Activated naive CD8-positive, alpha-beta T cell treated with anti-CD3 and anti-CD28 coated beads, Interleukin-2, amount 10 ng/mL, durations not matched to agents 7 days and 5 days (primary cell): ENCODE measurements at regions not wholly inside any gene's neighbourhood (a gene's known extent, or its start where the extent isn't known, plus 50 kb on each side); places are given as distances from the start of the nearest gene placed in this dataset.

ENCODE experiments used
- ATAC-seq: fragments of 150-1000 bp; cut with Tn5 transposase; one replicate; pipeline ENCODE4 v1.10.0; 2021; ENCODE audit warnings: low read depth, moderate library complexity
- POLR2A ChIA-PET: fragments of 350-600 bp; sonication (Branson Sonifier 250); formaldehyde crosslinking; loops from one replicate; lab custom pipeline; 2021; ENCODE audit warnings: antibody characterized with exemption; lab: Charles Lee
- DNase-seq: peaks from one replicate; pipeline ENCODE4 v3.0.0; 2021
- H3K27ac Mint-ChIP-seq: one replicate; pipeline ENCODE4 v1.8.0; 2022; ENCODE audit warnings: mild to moderate bottlenecking, mixed read lengths
- H3K27me3 Mint-ChIP-seq: one replicate; pipeline ENCODE4 v1.8.0; 2022; ENCODE audit warnings: mild to moderate bottlenecking, moderate library complexity, mixed read lengths
- H3K36me3 Mint-ChIP-seq: one replicate; pipeline ENCODE4 v1.8.0; 2021; ENCODE audit warnings: mild to moderate bottlenecking, mixed read lengths
- H3K4me1 Mint-ChIP-seq: one replicate; pipeline ENCODE4 v1.8.0; 2021; ENCODE audit warnings: mixed read lengths
- H3K4me3 Mint-ChIP-seq: one replicate; pipeline ENCODE4 v1.8.0; 2022; ENCODE audit warnings: mild to moderate bottlenecking, moderate library complexity, mixed read lengths
- H3K9me3 Mint-ChIP-seq: one replicate; pipeline ENCODE4 v1.8.0; 2021; ENCODE audit warnings: mixed read lengths

GRCh38 chr14:98708555-98708954 lies 563.4 kb downstream of the BCL11B start:
- H3K4me3 Mint-ChIP-seq: no peak overlapping the region
- H3K27me3 Mint-ChIP-seq: no peaks in the 10 kb centered on the region
- H3K4me1 Mint-ChIP-seq: peaks cover 31% of the 10 kb centered on the region
- H3K36me3 Mint-ChIP-seq: peaks cover 1% of the 10 kb centered on the region
- POLR2A ChIA-PET: interaction anchor here (0.7 to 1.0 kb wide), 2 partner anchors 347 to 513 kb away, joined by 3 read pairs; no protein-coding TSS in a partner anchor
- DNase-seq (no peak), ATAC-seq (no peak)
- no peak overlapping the region for H3K27ac Mint-ChIP-seq
- H3K9me3 Mint-ChIP-seq: no peaks in the 10 kb centered on the region

GRCh38 chr14:98711453-98711852 lies 560.5 kb downstream of the BCL11B start:
- H3K4me3 Mint-ChIP-seq: peak overlapping the region; percentile 29
- peaks cover 1% of the 10 kb centered on the region for H3K36me3 Mint-ChIP-seq
- POLR2A ChIA-PET: no interaction called here
- peak overlapping the region; percentile 50 for H3K27ac Mint-ChIP-seq
- H3K9me3 Mint-ChIP-seq: no peaks in the 10 kb centered on the region
- no peak for DNase-seq
- H3K27me3 Mint-ChIP-seq: peaks cover 2% of the 10 kb centered on the region
- peaks cover 24% of the 10 kb centered on the region for H3K4me1 Mint-ChIP-seq
- ATAC-seq: peak; percentile 74

- Mint-ChIP-seq H3K4me1 (peaks cover 13% of the 10 kb centered on the region), H3K27ac (no peak overlapping the region), H3K4me3 (no peak overlapping the region), H3K27me3 (peaks cover 2% of the 10 kb centered on the region), H3K36me3 (peaks cover 1% of the 10 kb centered on the region), H3K9me3 (no peaks in the 10 kb centered on the region)
- POLR2A ChIA-PET: no interaction called here
- DNase-seq: no peak
- no peak for ATAC-seq
Observed at GRCh38 chr14:98714626-98715425, 557.2 kb downstream of the BCL11B start.

- peaks cover 7% of the 10 kb centered on the region for H3K4me1 Mint-ChIP-seq
- POLR2A ChIA-PET: no interaction called here
- no peak overlapping the region for H3K27ac Mint-ChIP-seq
- ATAC-seq (no peak), DNase-seq (no peak)
- H3K4me3 Mint-ChIP-seq: no peak overlapping the region
- H3K9me3 Mint-ChIP-seq: no peaks in the 10 kb centered on the region
- H3K36me3 Mint-ChIP-seq: no peaks in the 10 kb centered on the region
- H3K27me3 Mint-ChIP-seq: peaks cover 2% of the 10 kb centered on the region
Observed at GRCh38 chr14:98716133-98716532, 555.9 kb downstream of the BCL11B start.

- POLR2A ChIA-PET: no interaction called here
- no peaks in the 10 kb centered on the region for H3K9me3 Mint-ChIP-seq
- no peaks in the 10 kb centered on the region for H3K36me3 Mint-ChIP-seq
- peaks cover 4% of the 10 kb centered on the region for H3K27me3 Mint-ChIP-seq
- H3K4me3 Mint-ChIP-seq: no peak overlapping the region
- H3K27ac Mint-ChIP-seq: no peak overlapping the region
- peaks cover 2% of the 10 kb centered on the region for H3K4me1 Mint-ChIP-seq
- no peak for DNase-seq
- ATAC-seq: no peak
Observed at GRCh38 chr14:98721061-98721460, 550.9 kb downstream of the BCL11B start.

DNA sequence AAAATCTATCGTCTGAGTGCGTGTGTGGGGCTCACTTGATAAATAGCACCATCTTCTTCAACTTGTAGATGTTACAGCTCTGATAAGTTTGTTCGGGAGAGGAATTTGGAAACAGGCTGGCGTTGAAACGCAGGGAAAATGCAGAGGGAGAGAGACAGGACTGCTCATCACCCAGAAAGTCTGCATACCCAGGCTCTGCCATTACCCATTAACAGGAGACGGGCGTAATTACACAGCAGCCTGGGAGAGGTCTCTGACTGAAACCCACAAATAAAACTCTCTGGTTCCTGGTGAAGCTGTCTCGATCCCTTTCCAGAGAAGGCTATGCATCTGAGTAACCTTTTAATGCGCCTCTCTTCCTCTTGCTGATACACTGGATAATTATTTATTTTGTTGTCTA lies 547.3 kb downstream of the BCL11B start:
- Mint-ChIP-seq H3K36me3 (no peaks in the 10 kb centered on the region), H3K27me3 (peaks cover 6% of the 10 kb centered on the region), H3K4me3 (no peak overlapping the region), H3K9me3 (no peaks in the 10 kb centered on the region), H3K4me1 (peaks cover 2% of the 10 kb centered on the region), H3K27ac (no peak overlapping the region)
- no peak for ATAC-seq
- POLR2A ChIA-PET: no interaction called here
- no peak for DNase-seq

- Mint-ChIP-seq H3K9me3 (no peaks in the 10 kb centered on the region), H3K36me3 (no peaks in the 10 kb centered on the region), H3K27me3 (peaks cover 6% of the 10 kb centered on the region), H3K4me1 (peaks cover 2% of the 10 kb centered on the region), H3K27ac (no peak overlapping the region), H3K4me3 (no peak overlapping the region)
- POLR2A ChIA-PET: no interaction called here
- ATAC-seq: no peak
- DNase-seq: no peak
Observed at GRCh38 chr14:98725191-98725590, 546.8 kb downstream of the BCL11B start.

GRCh38 chr14:98725676-98726075 lies 546.3 kb downstream of the BCL11B start:
- H3K4me3 Mint-ChIP-seq: no peak overlapping the region
- H3K36me3 Mint-ChIP-seq: no peaks in the 10 kb centered on the region
- POLR2A ChIA-PET: no interaction called here
- H3K4me1 Mint-ChIP-seq: peaks cover 2% of the 10 kb centered on the region
- no peaks in the 10 kb centered on the region for H3K9me3 Mint-ChIP-seq
- DNase-seq (no peak), ATAC-seq (no peak)
- no peak overlapping the region for H3K27ac Mint-ChIP-seq
- peaks cover 6% of the 10 kb centered on the region for H3K27me3 Mint-ChIP-seq

DNA sequence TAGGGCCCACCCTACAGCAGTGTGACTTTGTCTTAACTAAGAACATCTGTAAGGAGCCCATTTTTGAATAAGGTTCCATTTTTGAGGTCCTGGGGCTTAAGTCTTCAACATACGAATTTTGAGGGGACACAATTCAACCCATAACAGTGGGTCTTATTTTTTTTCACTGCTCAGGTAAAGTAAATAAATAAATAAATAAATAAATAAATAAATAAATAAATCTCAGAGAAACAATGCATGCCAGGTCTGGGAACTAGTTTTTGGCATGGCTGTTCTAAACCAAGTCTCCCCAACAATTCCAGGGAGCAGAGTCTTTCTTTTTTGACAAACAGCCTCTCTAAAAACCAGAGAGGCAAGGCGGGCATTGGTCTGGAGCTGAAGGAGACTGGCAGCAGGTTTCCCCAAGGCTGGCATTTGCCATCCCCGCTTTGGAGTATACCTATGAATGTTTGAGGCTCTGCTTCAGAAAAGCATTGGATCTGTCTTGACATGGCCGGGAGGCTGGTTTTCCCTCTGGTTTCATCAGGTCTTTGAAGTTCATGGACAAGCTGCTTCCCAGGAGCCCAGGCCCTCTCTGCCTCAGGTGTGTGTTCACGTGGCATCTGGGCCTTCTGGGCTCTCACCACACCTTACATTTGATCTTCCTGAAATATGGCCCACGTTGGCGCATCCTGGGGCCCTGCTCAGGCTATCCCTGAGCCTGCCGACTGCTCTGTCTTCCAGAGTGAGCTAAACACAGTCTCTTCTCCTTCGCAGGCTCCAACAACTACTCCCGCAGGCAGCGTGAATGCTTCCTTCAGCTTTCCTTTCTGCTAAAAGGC lies 545.2 kb downstream of the BCL11B start:
- Mint-ChIP-seq H3K36me3 (no peaks in the 10 kb centered on the region), H3K9me3 (no peaks in the 10 kb centered on the region), H3K27me3 (peaks cover 6% of the 10 kb centered on the region), H3K4me1 (no peaks in the 10 kb centered on the region), H3K27ac (no peak overlapping the region), H3K4me3 (no peak overlapping the region)
- ATAC-seq: no peak
- POLR2A ChIA-PET: no interaction called here
- no peak for DNase-seq

- Mint-ChIP-seq H3K4me1 (no peaks in the 10 kb centered on the region), H3K27me3 (peaks cover 6% of the 10 kb centered on the region)
- POLR2A ChIA-PET: no interaction called here
Observed at GRCh38 chr14:98728024-98728423, 544.0 kb downstream of the BCL11B start.

GRCh38 chr14:98728836-98729235 lies 543.2 kb downstream of the BCL11B start:
- peaks cover 6% of the 10 kb centered on the region for H3K27me3 Mint-ChIP-seq
- POLR2A ChIA-PET: no interaction called here

More at GRCh38 chr14:98728024-98728423, 544.0 kb downstream of the BCL11B start:
- no peaks in the 10 kb centered on the region for H3K9me3 Mint-ChIP-seq
- ATAC-seq: no peak
- no peak for DNase-seq
- no peaks in the 10 kb centered on the region for H3K36me3 Mint-ChIP-seq
- no peak overlapping the region for H3K27ac Mint-ChIP-seq
- no peak overlapping the region for H3K4me3 Mint-ChIP-seq

DNA sequence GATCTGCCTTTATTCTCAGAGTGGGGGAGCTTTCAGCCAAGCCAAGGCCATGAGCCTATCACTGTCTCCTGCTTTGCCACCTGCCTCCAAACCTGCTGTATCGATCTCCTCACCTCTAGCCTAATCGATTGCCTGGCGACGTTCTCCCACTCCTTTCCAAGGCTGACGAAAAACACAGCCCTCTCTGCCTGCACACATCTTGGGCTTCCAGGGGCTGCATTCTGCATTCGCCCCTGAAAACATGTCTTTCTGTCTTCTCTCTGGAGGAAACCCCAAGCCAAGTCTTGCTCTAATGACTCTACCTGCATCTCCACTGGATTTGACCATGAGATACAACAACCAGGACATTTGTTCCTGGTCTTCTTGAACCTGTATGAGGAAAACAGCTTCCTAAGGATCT lies 540.7 kb downstream of the BCL11B start:
- no peak for ATAC-seq
- H3K4me1 Mint-ChIP-seq: no peaks in the 10 kb centered on the region
- H3K36me3 Mint-ChIP-seq: no peaks in the 10 kb centered on the region
- H3K27ac Mint-ChIP-seq: no peak overlapping the region
- peaks cover 3% of the 10 kb centered on the region for H3K9me3 Mint-ChIP-seq
- DNase-seq: no peak
- peaks cover 2% of the 10 kb centered on the region for H3K27me3 Mint-ChIP-seq
- no peak overlapping the region for H3K4me3 Mint-ChIP-seq
- POLR2A ChIA-PET: no interaction called here

More at GRCh38 chr14:98728836-98729235, 543.2 kb downstream of the BCL11B start:
- no peak overlapping the region for H3K4me3 Mint-ChIP-seq
- no peaks in the 10 kb centered on the region for H3K9me3 Mint-ChIP-seq
- H3K27ac Mint-ChIP-seq: no peak overlapping the region
- no peak for ATAC-seq
- no peak for DNase-seq
- H3K36me3 Mint-ChIP-seq: no peaks in the 10 kb centered on the region
- no peaks in the 10 kb centered on the region for H3K4me1 Mint-ChIP-seq

DNA sequence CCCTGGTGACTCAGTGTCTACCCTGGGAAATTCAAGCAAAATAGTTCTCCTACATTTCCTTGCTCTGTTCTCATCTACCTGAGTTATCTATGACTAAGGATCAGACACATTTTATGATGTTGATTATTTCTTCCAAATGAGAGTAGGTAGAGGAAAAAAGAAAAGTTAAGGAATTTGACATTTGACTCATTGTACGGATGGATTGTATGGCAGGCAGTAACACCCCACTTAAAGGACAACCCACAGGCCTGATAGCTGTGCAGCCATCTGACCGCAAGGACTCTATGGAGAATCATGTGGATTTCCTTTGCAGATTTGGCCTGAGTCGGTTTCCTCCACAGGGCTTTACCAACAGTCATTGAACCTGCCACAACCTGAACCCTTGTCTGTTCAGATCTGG lies 540.3 kb downstream of the BCL11B start:
- Mint-ChIP-seq H3K36me3 (no peaks in the 10 kb centered on the region), H3K4me3 (no peak overlapping the region), H3K27me3 (no peaks in the 10 kb centered on the region), H3K9me3 (peaks cover 3% of the 10 kb centered on the region), H3K4me1 (no peaks in the 10 kb centered on the region), H3K27ac (no peak overlapping the region)
- ATAC-seq (no peak), DNase-seq (no peak)
- POLR2A ChIA-PET: no interaction called here

- POLR2A ChIA-PET: no interaction called here
- H3K4me3 Mint-ChIP-seq: no peak overlapping the region
- H3K9me3 Mint-ChIP-seq: peaks cover 3% of the 10 kb centered on the region
- H3K36me3 Mint-ChIP-seq: no peaks in the 10 kb centered on the region
- H3K27me3 Mint-ChIP-seq: no peaks in the 10 kb centered on the region
- ATAC-seq (no peak), DNase-seq (no peak)
- no peaks in the 10 kb centered on the region for H3K4me1 Mint-ChIP-seq
- H3K27ac Mint-ChIP-seq: no peak overlapping the region
Observed at GRCh38 chr14:98733536-98733935, 538.5 kb downstream of the BCL11B start.
